IPS-15b (cell line): ENCODE measurements at regions not wholly inside any gene's neighbourhood (a gene's known extent, or its start where the extent isn't known, plus 50 kb on each side); places are given as distances from the start of the nearest gene placed in this dataset.
"Not testable (repeated sequence)": the region's sequence is repeated elsewhere in the genome, so short reads cannot be mapped to it uniquely, and the experiment has no call there.

ENCODE experiments used
- H3K27me3 ChIP-seq: one replicate; pipeline ENCODE4 v1.6.1; 2013; ENCODE audit warnings: low read length; ENCODE audit not compliant: control insufficient read depth, insufficient read depth
- H3K36me3 ChIP-seq: one replicate; pipeline ENCODE4 v1.6.1; 2013; ENCODE audit warnings: low read length; ENCODE audit not compliant: control insufficient read depth, insufficient read depth
- H3K4me1 ChIP-seq: one replicate; pipeline ENCODE4 v1.6.1; 2013; ENCODE audit warnings: mild to moderate bottlenecking, low read length; ENCODE audit not compliant: control insufficient read depth, insufficient read depth
- H3K4me3 ChIP-seq: one replicate; pipeline ENCODE4 v1.5.1; 2013; ENCODE audit warnings: low read depth, low read length
- H3K9ac ChIP-seq: one replicate; pipeline ENCODE4 v1.6.1; 2013; ENCODE audit warnings: low read depth, mild to moderate bottlenecking, low read length
- H3K9me3 ChIP-seq: one replicate; pipeline ENCODE4 v1.6.1; 2013; ENCODE audit warnings: mild to moderate bottlenecking, low read length; ENCODE audit not compliant: control insufficient read depth, insufficient read depth

GRCh38 chrX:88908056-88908455 is 161.0 kb downstream of the CPXCR1 start:
- Histone ChIP-seq H3K9ac (no peak overlapping the region), H3K9me3 (no peaks in the 10 kb centered on the region), H3K4me3 (no peak overlapping the region), H3K27me3 (no peaks in the 10 kb centered on the region), H3K4me1 (no peaks in the 10 kb centered on the region), H3K36me3 (no peaks in the 10 kb centered on the region)

DNA sequence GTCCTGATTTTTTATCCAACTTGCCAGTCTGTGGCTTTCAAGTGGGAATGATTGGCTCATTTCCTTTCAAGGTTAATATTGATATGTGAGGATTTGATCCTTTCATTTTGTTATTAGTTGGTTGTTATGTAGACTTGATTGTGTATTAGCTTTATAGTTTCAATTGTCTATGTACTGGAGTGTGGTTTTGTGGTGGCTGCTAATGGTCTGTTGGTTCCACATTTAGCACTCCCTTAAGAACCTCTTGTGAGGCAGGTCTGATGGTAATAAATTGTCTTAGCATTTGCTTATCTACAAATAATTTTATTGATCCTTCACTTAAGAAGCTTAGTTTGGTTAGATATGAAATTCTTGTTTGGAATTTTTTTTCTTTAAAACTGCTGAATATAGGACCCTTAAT is 190.6 kb downstream of the CPXCR1 start:
- H3K36me3 ChIP-seq, result no peaks in the 10 kb centered on the region
- H3K4me1 ChIP-seq, result no peaks in the 10 kb centered on the region
- no peak overlapping the region for H3K9ac ChIP-seq
- H3K9me3 ChIP-seq, result no peaks in the 10 kb centered on the region
- H3K27me3 ChIP-seq, result no peaks in the 10 kb centered on the region
- no peak overlapping the region for H3K4me3 ChIP-seq

DNA sequence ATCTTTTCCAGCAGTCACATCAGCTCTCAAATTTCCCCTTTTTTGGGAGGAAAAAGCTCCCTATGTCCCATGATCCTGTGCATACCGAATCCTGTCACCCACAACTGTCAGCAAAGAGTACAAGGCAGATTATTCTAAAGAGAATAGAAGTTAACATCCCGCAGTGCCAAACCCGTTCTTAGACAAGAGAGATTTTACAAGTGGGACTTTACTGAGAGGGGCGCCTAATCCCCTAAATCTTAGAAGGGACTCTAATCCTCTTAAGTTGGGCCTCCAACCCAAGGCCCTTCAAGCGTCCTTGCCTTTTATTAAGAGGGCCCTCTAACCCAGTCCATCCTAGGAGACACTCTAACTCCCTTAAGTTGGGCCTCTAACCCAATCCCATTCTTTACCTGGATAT is 193.9 kb downstream of the CPXCR1 start:
- H3K27me3 ChIP-seq, result no peaks in the 10 kb centered on the region
- no peak overlapping the region for H3K9ac ChIP-seq
- H3K9me3 ChIP-seq, result no peaks in the 10 kb centered on the region
- no peaks in the 10 kb centered on the region for H3K36me3 ChIP-seq
- no peaks in the 10 kb centered on the region for H3K4me1 ChIP-seq
- no peak overlapping the region for H3K4me3 ChIP-seq

GRCh38 chrX:88944661-88945060 is 197.6 kb downstream of the CPXCR1 start:
- H3K4me1 ChIP-seq, result no peaks in the 10 kb centered on the region
- no peaks in the 10 kb centered on the region for H3K9me3 ChIP-seq
- no peaks in the 10 kb centered on the region for H3K27me3 ChIP-seq
- H3K36me3 ChIP-seq, result no peaks in the 10 kb centered on the region
- H3K9ac ChIP-seq, result no peak overlapping the region
- H3K4me3 ChIP-seq, result no peak overlapping the region

DNA sequence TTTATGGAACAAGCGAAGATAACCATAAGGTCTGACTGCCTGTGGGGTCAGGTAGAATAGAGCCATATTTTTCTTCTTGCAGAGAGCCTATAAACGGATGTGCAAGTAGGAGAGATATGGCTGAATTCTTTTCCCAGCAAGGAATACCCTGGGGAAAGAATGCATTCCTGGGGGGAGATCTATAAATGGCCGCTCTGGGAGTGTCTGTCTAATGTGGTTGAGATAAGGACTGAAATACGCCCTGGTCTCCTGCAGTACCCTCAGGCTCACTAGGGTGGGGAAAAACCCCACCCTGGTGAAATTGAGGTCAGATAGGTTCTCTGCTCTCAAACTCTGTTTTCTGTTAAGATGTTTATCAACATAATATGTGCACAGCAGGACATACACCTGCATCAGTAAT is 209.0 kb downstream of the CPXCR1 start:
- not testable (repeated sequence) for H3K4me3 ChIP-seq, H3K4me1 ChIP-seq, H3K36me3 ChIP-seq, H3K9me3 ChIP-seq, H3K9ac ChIP-seq, H3K27me3 ChIP-seq

GRCh38 chrX:88977835-88978234 is 230.8 kb downstream of the CPXCR1 start:
- Histone ChIP-seq H3K36me3 (no peaks in the 10 kb centered on the region), H3K27me3 (no peaks in the 10 kb centered on the region), H3K4me1 (peaks cover 20% of the 10 kb centered on the region), H3K4me3 (no peak overlapping the region), H3K9me3 (no peaks in the 10 kb centered on the region), H3K9ac (no peak overlapping the region)

DNA sequence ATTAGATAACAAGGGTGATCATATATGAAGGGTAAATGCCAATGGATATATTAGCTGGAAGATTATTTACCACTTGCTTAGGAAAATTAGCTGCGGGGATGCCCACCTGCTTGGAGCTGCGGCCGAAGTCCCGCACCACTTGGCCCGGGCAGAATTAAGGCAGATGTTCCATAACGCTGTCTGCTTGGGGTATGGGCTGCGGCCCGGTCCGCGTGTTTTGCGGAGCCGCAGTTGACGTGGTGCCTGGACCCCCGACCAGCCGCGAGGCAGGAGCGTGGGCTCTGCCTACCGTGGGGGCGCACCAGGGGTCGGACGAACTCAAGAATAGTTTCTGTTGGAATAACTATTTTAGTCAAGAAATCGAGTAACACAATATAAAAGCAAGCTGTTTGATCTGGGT is 235.2 kb downstream of the CPXCR1 start:
- H3K4me3 ChIP-seq, result no peak overlapping the region
- H3K9ac ChIP-seq, result peak overlapping the region; percentile 55
- no peaks in the 10 kb centered on the region for H3K36me3 ChIP-seq
- H3K4me1 ChIP-seq, result peaks cover 32% of the 10 kb centered on the region
- H3K9me3 ChIP-seq, result no peaks in the 10 kb centered on the region
- H3K27me3 ChIP-seq, result no peaks in the 10 kb centered on the region

DNA sequence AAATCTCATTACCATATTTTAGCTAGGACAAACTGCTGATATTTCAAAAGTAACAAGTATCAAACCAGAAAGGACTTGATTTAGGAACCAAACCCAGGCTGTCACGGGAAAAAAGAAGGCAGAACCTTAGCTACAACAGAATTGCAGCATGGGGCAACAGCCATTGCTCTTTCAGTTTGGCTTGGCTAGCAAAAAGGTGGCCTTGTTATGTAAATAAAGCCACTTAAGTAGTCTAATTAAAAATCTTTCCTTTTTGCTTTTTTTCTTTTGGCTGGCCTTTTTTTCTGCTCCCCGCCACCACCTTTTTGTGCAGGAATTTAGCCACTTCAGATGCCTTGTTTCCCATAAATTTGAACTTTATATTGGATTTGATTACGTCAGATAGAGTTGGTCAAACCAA is 235.9 kb downstream of the CPXCR1 start:
- no peaks in the 10 kb centered on the region for H3K36me3 ChIP-seq
- no peak overlapping the region for H3K4me3 ChIP-seq
- H3K9me3 ChIP-seq, result no peaks in the 10 kb centered on the region
- H3K9ac ChIP-seq, result peak overlapping the region; percentile 55
- peaks cover 32% of the 10 kb centered on the region for H3K4me1 ChIP-seq
- H3K27me3 ChIP-seq, result no peaks in the 10 kb centered on the region

DNA sequence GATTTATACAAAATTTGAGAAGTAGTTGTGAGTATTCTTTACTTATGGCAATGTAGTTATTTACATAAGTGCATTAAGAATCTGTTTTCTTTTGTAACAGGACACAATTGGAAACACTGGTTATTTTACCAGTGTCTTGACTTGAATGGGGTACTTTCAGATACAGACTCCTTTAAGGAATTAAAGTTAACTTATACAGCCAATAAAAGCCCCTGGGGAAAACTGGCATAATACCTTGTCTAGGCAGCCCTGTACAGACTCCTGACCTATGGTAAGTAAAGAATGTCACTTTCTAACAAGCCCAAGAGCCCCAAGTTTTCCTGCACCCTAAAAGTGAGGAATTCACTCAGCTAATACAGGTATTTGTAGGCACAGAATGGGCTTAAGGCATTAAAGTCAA is 241.8 kb downstream of the CPXCR1 start:
- H3K4me1 ChIP-seq, result peaks cover 54% of the 10 kb centered on the region
- H3K27me3 ChIP-seq, result no peaks in the 10 kb centered on the region
- H3K9ac ChIP-seq, result no peak overlapping the region
- no peaks in the 10 kb centered on the region for H3K36me3 ChIP-seq
- H3K9me3 ChIP-seq, result no peaks in the 10 kb centered on the region
- no peak overlapping the region for H3K4me3 ChIP-seq

DNA sequence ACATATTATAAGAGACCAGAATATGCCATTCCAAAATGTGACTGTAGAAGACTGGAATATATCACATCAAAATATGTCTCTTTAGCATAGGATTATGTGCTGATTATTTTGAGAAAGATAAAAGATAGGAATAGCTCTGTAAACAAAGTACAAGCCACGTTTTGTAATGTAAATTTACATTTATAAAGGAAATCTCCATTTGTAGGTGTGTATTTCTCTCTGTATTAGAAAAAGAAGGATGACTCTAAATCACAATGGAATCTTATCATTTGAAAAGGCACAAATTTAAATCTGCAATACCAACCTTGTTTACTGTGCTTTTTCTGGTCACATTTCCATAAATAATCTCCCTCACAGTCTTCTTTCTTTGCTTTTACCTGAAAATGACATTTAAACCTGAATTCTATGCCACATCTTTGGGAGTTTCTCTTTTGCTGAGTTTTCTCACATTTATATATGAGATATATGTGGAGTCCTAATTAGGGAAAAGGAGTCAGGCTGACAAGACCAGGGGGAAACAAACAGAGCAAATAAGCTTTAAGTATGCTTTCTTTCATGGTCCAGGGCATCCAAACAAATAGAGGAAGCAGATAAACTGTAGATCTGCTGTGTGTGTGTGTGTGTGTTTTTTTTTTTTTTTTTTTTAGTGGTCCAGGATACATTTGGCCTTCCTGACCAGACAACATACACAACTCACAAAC is 244.0 kb downstream of the CPXCR1 start:
- no peaks in the 10 kb centered on the region for H3K9me3 ChIP-seq
- no peaks in the 10 kb centered on the region for H3K27me3 ChIP-seq
- H3K36me3 ChIP-seq, result no peaks in the 10 kb centered on the region
- H3K4me3 ChIP-seq, result no peak overlapping the region
- peaks cover 49% of the 10 kb centered on the region for H3K4me1 ChIP-seq
- H3K9ac ChIP-seq, result no peak overlapping the region

- no peaks in the 10 kb centered on the region for H3K36me3 ChIP-seq
- H3K4me1 ChIP-seq, result peaks cover 49% of the 10 kb centered on the region
- no peaks in the 10 kb centered on the region for H3K9me3 ChIP-seq
- no peak overlapping the region for H3K4me3 ChIP-seq
- no peaks in the 10 kb centered on the region for H3K27me3 ChIP-seq
- H3K9ac ChIP-seq, result peak overlapping the region; percentile 57
Observed at GRCh38 chrX:88991583-88992132, 244.6 kb downstream of the CPXCR1 start.

DNA sequence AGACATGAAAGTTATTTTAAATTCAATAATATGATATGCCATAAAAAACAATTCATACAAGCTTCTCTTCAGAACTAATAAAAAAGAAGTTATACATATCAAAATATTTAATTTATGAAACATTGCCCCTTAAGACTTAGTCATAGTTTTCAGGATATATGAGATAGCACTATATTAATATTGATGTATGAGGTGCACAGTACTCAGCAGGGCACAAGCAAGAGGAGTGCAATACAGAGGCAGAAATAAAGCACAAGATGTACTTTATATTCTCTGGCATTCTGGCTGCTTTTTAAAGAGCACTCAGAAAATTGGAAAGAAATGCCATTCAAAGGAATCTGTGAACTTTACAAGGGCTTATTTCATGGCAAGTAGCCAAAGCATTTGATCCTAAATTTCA is 274.9 kb downstream of the CPXCR1 start:
- Histone ChIP-seq H3K27me3 (no peaks in the 10 kb centered on the region), H3K9me3 (no peaks in the 10 kb centered on the region), H3K4me3 (no peak overlapping the region)

More for the DNA sequence above, 274.9 kb downstream of the CPXCR1 start:
- H3K4me1 ChIP-seq, result no peaks in the 10 kb centered on the region
- no peak overlapping the region for H3K9ac ChIP-seq
- H3K36me3 ChIP-seq, result no peaks in the 10 kb centered on the region
